Mesenchymal stem cell (in vitro differentiated cells and primary cell): ENCODE measurements at regions not wholly inside any gene's neighbourhood (a gene's known extent, or its start where the extent isn't known, plus 50 kb on each side); places are given as distances from the start of the nearest gene placed in this dataset.

Experiments used
- DNase-seq: peaks from one replicate; pipeline ENCODE4 v3.0.0-alpha.2; 2013
- H2AFZ ChIP-seq: one replicate; pipeline ENCODE4 v1.6.1; 2013; ENCODE audit warnings: low read depth, mild to moderate bottlenecking, control low read depth, inconsistent platforms, low read length, moderate library complexity
- H2AK5ac ChIP-seq: 2 replicates; pipeline ENCODE4 v1.6.1; 2013; ENCODE audit warnings: low read length, moderate library complexity, mild to moderate bottlenecking, inconsistent platforms; ENCODE audit not compliant: severe bottlenecking
- H2BK120ac ChIP-seq: one replicate; pipeline ENCODE4 v1.6.1; 2013; ENCODE audit warnings: low read depth, mild to moderate bottlenecking, inconsistent platforms, low read length, moderate library complexity
- H2BK12ac ChIP-seq, 2 experiments: one replicate each; pipeline ENCODE4 v1.6.1; 2013; ENCODE audit warnings: inconsistent platforms in 2 of 2, low read length in 2 of 2, mild to moderate bottlenecking in 2 of 2, moderate library complexity in 2 of 2, control low read depth in 1 of 2
- H2BK15ac ChIP-seq: one replicate; pipeline ENCODE4 v1.6.1; 2013; ENCODE audit warnings: mild to moderate bottlenecking, low read depth, inconsistent platforms; ENCODE audit not compliant: poor library complexity, severe bottlenecking
- H2BK5ac ChIP-seq: 2 replicates; pipeline ENCODE4 v1.6.1; 2013; ENCODE audit warnings: low read depth, mild to moderate bottlenecking, low read length, control low read depth, inconsistent platforms; ENCODE audit not compliant: poor library complexity, severe bottlenecking
- H3K14ac ChIP-seq, 2 experiments: one replicate each; pipeline ENCODE4 v1.6.1; 2013; ENCODE audit warnings: inconsistent platforms in 2 of 2, low read length in 2 of 2, control low read depth in 1 of 2, mild to moderate bottlenecking in 1 of 2, moderate library complexity in 1 of 2
- H3K18ac ChIP-seq, 2 experiments: one replicate each; pipeline ENCODE4 v1.6.1; 2013; ENCODE audit warnings: inconsistent platforms in 2 of 2, low read length in 2 of 2, control low read depth in 1 of 2, low read depth in 1 of 2, mild to moderate bottlenecking in 1 of 2
- H3K23ac ChIP-seq, 2 experiments: one replicate each; pipeline ENCODE4 v1.6.1; 2013; ENCODE audit warnings: inconsistent platforms in 2 of 2, low read length in 2 of 2, mild to moderate bottlenecking in 2 of 2, moderate library complexity in 2 of 2, control low read depth in 1 of 2
- H3K27ac ChIP-seq: 2 replicates; pipeline ENCODE4 v1.5.1; 2013; ENCODE audit warnings: mild to moderate bottlenecking, moderate library complexity, low read length, control low read depth, inconsistent platforms; ENCODE audit not compliant: poor library complexity, severe bottlenecking
- H3K27me3 ChIP-seq, 2 experiments: 2 replicates each; pipeline versions ENCODE4 v1.6.1 to v1.7.0; 2013; ENCODE audit warnings: low read length in 2 of 2, mild to moderate bottlenecking in 2 of 2, moderate library complexity in 2 of 2, control low read depth in 1 of 2, inconsistent platforms in 1 of 2; ENCODE audit not compliant: control insufficient read depth in 1 of 2, insufficient read depth in 1 of 2
- H3K36me3 ChIP-seq, 2 experiments: 2 replicates each; pipeline versions ENCODE4 v1.6.1 to v1.7.0; 2013; ENCODE audit warnings: low read length in 2 of 2, control low read depth in 1 of 2, inconsistent platforms in 1 of 2, low read depth in 1 of 2, mild to moderate bottlenecking in 1 of 2; ENCODE audit not compliant: insufficient read depth in 2 of 2, control insufficient read depth in 1 of 2
- H3K4ac ChIP-seq, 2 experiments: one replicate each; pipeline ENCODE4 v1.6.1; 2013; ENCODE audit warnings: inconsistent platforms in 2 of 2, low read length in 2 of 2, mild to moderate bottlenecking in 2 of 2, moderate library complexity in 2 of 2, control low read depth in 1 of 2, low read depth in 1 of 2
- H3K4me1 ChIP-seq: 2 replicates; pipeline ENCODE4 v1.6.1; 2013; ENCODE audit warnings: low read depth, low read length, control low read depth; ENCODE audit not compliant: control insufficient read depth, insufficient read depth
- H3K4me2 ChIP-seq: 2 replicates; pipeline ENCODE4 v1.6.1; 2013; ENCODE audit warnings: low read length, mild to moderate bottlenecking, inconsistent platforms; ENCODE audit not compliant: poor library complexity, severe bottlenecking
- H3K4me3 ChIP-seq, 2 experiments: 2 replicates each; pipeline versions ENCODE4 v1.5.1 to v1.7.0; 2013; ENCODE audit warnings: low read length in 2 of 2, mild to moderate bottlenecking in 2 of 2, control low read depth in 1 of 2, low read depth in 1 of 2; ENCODE audit not compliant: insufficient read depth in 1 of 2
- H3K79me1 ChIP-seq: replicated peaks from 2 replicates; pipeline ENCODE4 v1.6.1; 2013; ENCODE audit warnings: mild to moderate bottlenecking, control low read depth, low read length, inconsistent platforms; ENCODE audit not compliant: poor library complexity, severe bottlenecking
- H3K9ac ChIP-seq: 2 replicates; pipeline ENCODE4 v1.7.0; 2013; ENCODE audit warnings: mild to moderate bottlenecking, low read length, moderate library complexity
- H3K9me3 ChIP-seq: 2 replicates; pipeline ENCODE4 v1.7.0; 2013; ENCODE audit warnings: mild to moderate bottlenecking, low read length; ENCODE audit not compliant: control insufficient read depth
- H4K8ac ChIP-seq: one replicate; pipeline ENCODE4 v1.6.1; 2013; ENCODE audit warnings: inconsistent platforms, mild to moderate bottlenecking, low read length, moderate library complexity
- H4K91ac ChIP-seq: one replicate; pipeline ENCODE4 v1.6.1; 2013; ENCODE audit warnings: mild to moderate bottlenecking, low read length, inconsistent platforms
- WGBS: methylation state at CpG from one replicate; pipeline ENCODE4 v1.1.7; 2013; ENCODE audit warnings: mixed read lengths; 5-methylcytosine and 5-hydroxymethylcytosine counted together

- Histone ChIP-seq H4K91ac (no peak overlapping the region), H2BK120ac (no peak overlapping the region), H2BK12ac (no peak overlapping the region), H3K4ac (no peak overlapping the region), H3K4me1 (no peaks in the 10 kb centered on the region), H3K36me3 (no peaks in the 10 kb centered on the region), H3K4me3 (no peak overlapping the region), H2BK15ac (no peak overlapping the region), H3K27ac (no peak overlapping the region), H3K14ac (no peak overlapping the region), H4K8ac (no peak overlapping the region), H3K9me3 (no peaks in the 10 kb centered on the region), H3K18ac (no peak overlapping the region), H3K79me1 (no peaks in the 10 kb centered on the region), H2AK5ac (no peak overlapping the region), H3K4me2 (no peak overlapping the region), H3K9ac (no peak overlapping the region), H2AFZ (no peak overlapping the region), H3K27me3 (no peaks in the 10 kb centered on the region), H3K23ac (no peak overlapping the region), H2BK5ac (no peak overlapping the region)
- no CpG with 5 or more reads among the region's 4 CpGs for WGBS
- no peak for DNase-seq
Observed at GRCh38 chr22:47775191-47775590, 1012.7 kb downstream of the TBC1D22A start.

GRCh38 chr22:47773635-47774034 is 1011.2 kb downstream of the TBC1D22A start:
- Histone ChIP-seq H2BK15ac (no peak overlapping the region), H3K14ac (no peak overlapping the region), H3K4me2 (no peak overlapping the region), H2BK120ac (no peak overlapping the region), H3K79me1 (no peaks in the 10 kb centered on the region), H3K18ac (no peak overlapping the region), H3K4me1 (no peaks in the 10 kb centered on the region), H3K27ac (no peak overlapping the region), H3K4me3 (no peak overlapping the region), H4K91ac (no peak overlapping the region), H3K9me3 (no peaks in the 10 kb centered on the region), H3K36me3 (no peaks in the 10 kb centered on the region), H2BK12ac (no peak overlapping the region), H3K23ac (no peak overlapping the region), H2BK5ac (no peak overlapping the region), H3K9ac (no peak overlapping the region), H2AFZ (no peak overlapping the region), H2AK5ac (no peak overlapping the region), H3K27me3 (no peaks in the 10 kb centered on the region), H3K4ac (no peak overlapping the region), H4K8ac (no peak overlapping the region)
- WGBS = 0% methylated on average over 1 of the region's 2 CpGs
- no peak for DNase-seq

GRCh38 chr22:47772864-47773263 is 1010.4 kb downstream of the TBC1D22A start:
- Histone ChIP-seq H3K79me1 (no peaks in the 10 kb centered on the region), H2BK120ac (no peak overlapping the region), H3K27me3 (no peaks in the 10 kb centered on the region), H3K36me3 (no peaks in the 10 kb centered on the region), H3K9me3 (no peaks in the 10 kb centered on the region), H2BK12ac (no peak overlapping the region), H2BK5ac (no peak overlapping the region), H3K4me3 (no peak overlapping the region), H3K4ac (no peak overlapping the region), H3K9ac (no peak overlapping the region), H2BK15ac (no peak overlapping the region), H3K27ac (no peak overlapping the region), H4K91ac (no peak overlapping the region), H3K18ac (no peak overlapping the region), H2AK5ac (no peak overlapping the region), H3K14ac (no peak overlapping the region), H3K23ac (no peak overlapping the region), H3K4me2 (no peak overlapping the region), H3K4me1 (no peaks in the 10 kb centered on the region), H2AFZ (no peak overlapping the region), H4K8ac (no peak overlapping the region)
- WGBS = 44% methylated on average over 1 of the region's 3 CpGs
- no peak for DNase-seq

GRCh38 chr22:47769652-47770051 is 1007.2 kb downstream of the TBC1D22A start:
- Histone ChIP-seq H3K9me3 (no peaks in the 10 kb centered on the region), H2AK5ac (no peak overlapping the region), H3K9ac (no peak overlapping the region), H3K18ac (no peak overlapping the region), H3K36me3 (no peaks in the 10 kb centered on the region), H2AFZ (no peak overlapping the region), H3K4ac (no peak overlapping the region), H2BK12ac (no peak overlapping the region), H3K27ac (no peak overlapping the region), H3K27me3 (no peaks in the 10 kb centered on the region), H3K79me1 (no peaks in the 10 kb centered on the region), H4K8ac (no peak overlapping the region), H2BK5ac (no peak overlapping the region), H3K14ac (no peak overlapping the region), H3K4me1 (no peaks in the 10 kb centered on the region), H3K4me3 (no peak overlapping the region), H3K4me2 (no peak overlapping the region), H2BK15ac (no peak overlapping the region), H4K91ac (no peak overlapping the region), H3K23ac (no peak overlapping the region), H2BK120ac (no peak overlapping the region)
- WGBS = 84% methylated on average over 3 of the region's 6 CpGs
- no peak for DNase-seq
